Fibroblast of lung (primary cell): ENCODE measurements at regions not wholly inside any gene's neighbourhood (a gene's known extent, or its start where the extent isn't known, plus 50 kb on each side); places are given as distances from the start of the nearest gene placed in this dataset.

ENCODE experiments used
- DNase-seq, 2 donors: peaks; one replicate each; pipeline versions ENCODE4 v3.0.0 to v3.0.0-alpha.2; 2010; ENCODE audit warnings: low read depth in 2 of 2
- H2AFZ ChIP-seq: 2 replicates; pipeline ENCODE4 v1.5.1; 2012; ENCODE audit warnings: low read length, control low read depth, inconsistent platforms
- H3K27ac ChIP-seq: 2 replicates; pipeline ENCODE4 v1.5.1; 2011; ENCODE audit warnings: low read length, control low read depth; ENCODE audit not compliant: insufficient read depth
- H3K27me3 ChIP-seq: 2 replicates; pipeline ENCODE4 v1.5.1; 2011; ENCODE audit warnings: mild to moderate bottlenecking, low read length; ENCODE audit not compliant: control insufficient read depth, insufficient read depth
- H3K36me3 ChIP-seq: 2 replicates; pipeline ENCODE4 v1.5.1; 2011; ENCODE audit warnings: low read length; ENCODE audit not compliant: control insufficient read depth, insufficient read depth
- H3K4me1 ChIP-seq: 2 replicates; pipeline ENCODE4 v1.5.1; 2011; ENCODE audit warnings: low read length; ENCODE audit not compliant: control insufficient read depth, insufficient read depth; ENCODE audit errors: extremely low read depth
- H3K4me2 ChIP-seq: 2 replicates; pipeline ENCODE4 v1.5.1; 2011; ENCODE audit warnings: low read length, control low read depth; ENCODE audit not compliant: insufficient read depth; ENCODE audit errors: extremely low read depth
- H3K4me3 ChIP-seq, 4 experiments: fragments of 200-600 bp in 1 of 4; sonication (generic) in 1 of 4; replicated peaks in 1 of 4; 2 replicates each; pipeline ENCODE4 v1.5.1; 2011 to 2016; ENCODE audit warnings: low read length in 4 of 4, low read depth in 3 of 4, mild to moderate bottlenecking in 3 of 4, control low read depth in 2 of 4, inconsistent platforms in 1 of 4, mixed read lengths in 1 of 4; ENCODE audit not compliant: insufficient read depth in 1 of 4; ENCODE audit errors: control extremely low read depth in 1 of 4
- H3K79me2 ChIP-seq: 2 replicates; pipeline ENCODE4 v1.5.1; 2012; ENCODE audit warnings: mild to moderate bottlenecking, low read length, inconsistent platforms; ENCODE audit not compliant: control insufficient read depth, insufficient read depth
- H3K9ac ChIP-seq: 2 replicates; pipeline ENCODE4 v1.5.1; 2011; ENCODE audit warnings: mild to moderate bottlenecking, low read length, control low read depth; ENCODE audit not compliant: insufficient read depth
- H3K9me3 ChIP-seq: 2 replicates; pipeline ENCODE4 v1.5.1; 2012; ENCODE audit warnings: low read depth, low read length; ENCODE audit not compliant: control insufficient read depth, insufficient read depth
- H4K20me1 ChIP-seq: 2 replicates; pipeline ENCODE4 v1.5.1; 2011; ENCODE audit warnings: low read length; ENCODE audit not compliant: control insufficient read depth, insufficient read depth; ENCODE audit errors: extremely low read depth
- EZH2 ChIP-seq: IDR thresholded peaks from 2 replicates; pipeline ENCODE4 v1.5.1; 2012; ENCODE audit warnings: low read length, control low read depth, mild to moderate bottlenecking; ENCODE audit errors: missing control alignments
- TF ChIP-seq, protein P1 (sequence below), 2 donors: IDR thresholded peaks in 1 of 2; conservative IDR thresholded peaks in 1 of 2; 1 replicate in 1 of 2; 2 replicates in 1 of 2; pipeline ENCODE4 v1.5.1; 2011 to 2012; ENCODE audit warnings: low read length in 2 of 2, control low read depth in 1 of 2, inconsistent platforms in 1 of 2, low read depth in 1 of 2, mild to moderate bottlenecking in 1 of 2

DNA sequence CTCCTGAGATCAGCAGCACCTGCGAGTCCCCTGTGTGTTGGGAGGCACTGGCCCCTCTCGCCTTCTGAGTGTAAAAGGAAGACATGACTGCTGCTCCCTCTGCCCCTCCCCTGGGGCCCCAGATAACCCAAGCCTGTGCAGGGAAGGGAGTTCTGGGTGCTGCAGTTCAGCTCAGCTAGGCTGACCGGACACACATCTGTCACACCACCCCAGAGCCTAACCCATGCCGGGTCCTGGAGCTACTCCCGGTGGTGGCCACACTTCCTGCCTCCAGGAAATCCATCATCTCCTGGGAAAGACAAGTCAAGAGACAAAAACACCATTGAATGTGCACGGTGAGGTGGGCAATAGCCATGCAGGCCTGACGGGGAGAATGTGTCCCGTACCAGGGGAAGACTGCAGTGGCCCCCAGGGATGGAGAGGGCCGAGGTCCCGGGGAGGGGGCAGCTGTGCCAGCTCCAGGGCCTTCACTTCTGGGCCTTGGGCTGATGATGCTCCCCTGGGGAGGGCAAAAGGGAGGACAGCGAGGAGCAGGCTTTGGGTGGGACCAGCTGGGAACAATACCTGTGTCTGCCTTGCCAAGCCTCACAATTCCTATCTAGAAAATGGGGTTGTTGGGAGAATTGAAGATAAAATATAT, 210.6 kb downstream of the TFCP2L1 start:
- H3K4me3 ChIP-seq: no peak overlapping the region
- TF ChIP-seq, protein P1, sequence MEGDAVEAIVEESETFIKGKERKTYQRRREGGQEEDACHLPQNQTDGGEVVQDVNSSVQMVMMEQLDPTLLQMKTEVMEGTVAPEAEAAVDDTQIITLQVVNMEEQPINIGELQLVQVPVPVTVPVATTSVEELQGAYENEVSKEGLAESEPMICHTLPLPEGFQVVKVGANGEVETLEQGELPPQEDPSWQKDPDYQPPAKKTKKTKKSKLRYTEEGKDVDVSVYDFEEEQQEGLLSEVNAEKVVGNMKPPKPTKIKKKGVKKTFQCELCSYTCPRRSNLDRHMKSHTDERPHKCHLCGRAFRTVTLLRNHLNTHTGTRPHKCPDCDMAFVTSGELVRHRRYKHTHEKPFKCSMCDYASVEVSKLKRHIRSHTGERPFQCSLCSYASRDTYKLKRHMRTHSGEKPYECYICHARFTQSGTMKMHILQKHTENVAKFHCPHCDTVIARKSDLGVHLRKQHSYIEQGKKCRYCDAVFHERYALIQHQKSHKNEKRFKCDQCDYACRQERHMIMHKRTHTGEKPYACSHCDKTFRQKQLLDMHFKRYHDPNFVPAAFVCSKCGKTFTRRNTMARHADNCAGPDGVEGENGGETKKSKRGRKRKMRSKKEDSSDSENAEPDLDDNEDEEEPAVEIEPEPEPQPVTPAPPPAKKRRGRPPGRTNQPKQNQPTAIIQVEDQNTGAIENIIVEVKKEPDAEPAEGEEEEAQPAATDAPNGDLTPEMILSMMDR (conservative IDR thresholded peaks at IDR 0.05 in 1 of 2, IDR thresholded peaks at IDR 0.05 in 1 of 2; ENCODE audit: low read depth in 1 of 2, low read length in 2 of 2): no peak
- no peak for TF ChIP-seq EZH2
- no peaks in the 10 kb centered on the region for H3K4me1 ChIP-seq
- no peaks in the 10 kb centered on the region for H3K36me3 ChIP-seq
- peaks cover 3% of the 10 kb centered on the region for H3K27me3 ChIP-seq
- no peak overlapping the region for H3K4me2 ChIP-seq
- peak in 1 of 2 donors; percentile 16 for DNase-seq
- no peaks in the 10 kb centered on the region for H4K20me1 ChIP-seq
- no peak overlapping the region for H3K9ac ChIP-seq
- no peaks in the 10 kb centered on the region for H3K79me2 ChIP-seq
- no peak overlapping the region for H3K27ac ChIP-seq
- no peaks in the 10 kb centered on the region for H3K9me3 ChIP-seq
- H2AFZ ChIP-seq: no peak overlapping the region

DNA sequence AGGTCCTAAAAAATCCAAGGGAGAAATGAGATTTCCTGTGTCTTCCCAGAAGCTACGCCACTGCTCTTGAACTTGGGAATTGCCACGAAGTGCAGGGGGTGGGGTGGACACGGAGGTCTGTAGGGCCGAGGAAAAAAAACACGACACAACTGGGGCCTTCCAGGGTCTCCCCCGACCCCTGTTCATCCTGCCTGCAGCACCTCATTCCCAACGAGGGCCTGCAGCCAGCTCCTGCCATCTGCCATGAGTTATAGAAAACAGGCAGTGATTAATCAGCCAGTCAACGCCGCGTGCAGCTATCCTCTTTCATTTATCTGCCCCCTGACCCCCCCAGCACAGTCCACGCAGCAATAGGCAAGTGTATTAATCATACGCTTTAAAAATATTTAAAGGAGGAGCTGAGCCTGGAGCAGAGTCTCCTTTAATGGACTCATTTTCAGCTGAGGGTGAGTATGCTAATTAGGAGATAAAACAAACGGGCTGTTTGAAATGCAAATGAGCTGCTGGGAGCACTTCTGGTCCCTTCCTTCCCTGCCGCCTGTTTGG, 209.9 kb downstream of the TFCP2L1 start:
- peaks cover 3% of the 10 kb centered on the region for H3K27me3 ChIP-seq
- no peaks in the 10 kb centered on the region for H3K36me3 ChIP-seq
- TF ChIP-seq, protein P1 (conservative IDR thresholded peaks at IDR 0.05 in 1 of 2, IDR thresholded peaks at IDR 0.05 in 1 of 2; ENCODE audit: low read depth in 1 of 2, low read length in 2 of 2): no peak
- DNase-seq: peak; percentile 89 to 98
- H3K9ac ChIP-seq: no peak overlapping the region
- H3K9me3 ChIP-seq: no peaks in the 10 kb centered on the region
- no peaks in the 10 kb centered on the region for H3K79me2 ChIP-seq
- H2AFZ ChIP-seq: no peak overlapping the region
- no peaks in the 10 kb centered on the region for H4K20me1 ChIP-seq
- H3K4me1 ChIP-seq: no peaks in the 10 kb centered on the region
- H3K4me2 ChIP-seq: no peak overlapping the region
- peak overlapping the region in 2 of 4 experiments; percentile 5 to 21 for H3K4me3 ChIP-seq
- no peak overlapping the region for H3K27ac ChIP-seq

- DNase-seq: peak in 1 of 2 donors; percentile 14
- no peak overlapping the region for H3K27ac ChIP-seq
- no peaks in the 10 kb centered on the region for H4K20me1 ChIP-seq
- no peaks in the 10 kb centered on the region for H3K9me3 ChIP-seq
- H3K4me1 ChIP-seq: no peaks in the 10 kb centered on the region
- H2AFZ ChIP-seq: no peak overlapping the region
- H3K79me2 ChIP-seq: no peaks in the 10 kb centered on the region
- no peak overlapping the region for H3K9ac ChIP-seq
- H3K4me3 ChIP-seq: peak overlapping the region in 1 of 4 experiments; percentile 5
- H3K36me3 ChIP-seq: no peaks in the 10 kb centered on the region
- peak overlapping the region; percentile 66 for H3K4me2 ChIP-seq
- peak; percentile 65 for TF ChIP-seq EZH2
- TF ChIP-seq, protein P1 (conservative IDR thresholded peaks at IDR 0.05 in 1 of 2, IDR thresholded peaks at IDR 0.05 in 1 of 2; ENCODE audit: low read depth in 1 of 2, low read length in 2 of 2): no peak
- peaks cover 3% of the 10 kb centered on the region for H3K27me3 ChIP-seq
These were observed 209.1 kb downstream of the TFCP2L1 start for GRCh38 chr2:121075641-121076497.
